ENCODE measurements at regions not wholly inside any gene's neighbourhood (a gene's known extent, or its start where the extent isn't known, plus 50 kb on each side); places are given as distances from the start of the nearest gene placed in this dataset.
"Not testable (repeated sequence)": the region's sequence is repeated elsewhere in the genome, so short reads cannot be mapped to it uniquely, and the experiment has no call there.

DNA sequence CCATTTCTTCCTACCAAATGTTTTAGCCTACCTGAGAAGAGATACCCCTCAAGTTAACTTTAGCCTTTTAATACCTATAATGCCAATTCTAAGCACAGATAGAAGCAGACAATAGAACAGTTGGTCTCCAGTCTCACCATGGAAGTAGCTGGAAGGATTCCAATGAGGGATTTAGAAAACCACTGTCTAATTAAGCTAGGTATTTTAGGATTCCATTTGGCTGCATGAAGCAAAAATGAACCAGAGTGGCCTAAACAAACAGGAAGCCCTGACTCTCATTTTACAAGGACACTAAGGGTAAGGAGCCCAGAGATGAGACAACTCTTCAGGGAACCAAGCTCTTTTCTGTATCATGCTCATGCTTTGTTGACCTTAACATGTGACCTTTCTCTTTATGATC is 199.2 kb downstream of the ALDH8A1 start:
- H3K27me3 ChIP-seq (ENCODE audit: insufficient read depth, low read depth, severe bottlenecking) = no peaks in the 10 kb centered on the region
- H3K36me3 ChIP-seq = no peaks in the 10 kb centered on the region
- no peak overlapping the region for H3K4me3 ChIP-seq (ENCODE audit: low read depth, low read length)
- no peak for DNase-seq
- H3K27ac ChIP-seq = no peak overlapping the region
- H3K9me3 ChIP-seq (ENCODE audit: severe bottlenecking) = no peaks in the 10 kb centered on the region
- TF ChIP-seq, protein P1, sequence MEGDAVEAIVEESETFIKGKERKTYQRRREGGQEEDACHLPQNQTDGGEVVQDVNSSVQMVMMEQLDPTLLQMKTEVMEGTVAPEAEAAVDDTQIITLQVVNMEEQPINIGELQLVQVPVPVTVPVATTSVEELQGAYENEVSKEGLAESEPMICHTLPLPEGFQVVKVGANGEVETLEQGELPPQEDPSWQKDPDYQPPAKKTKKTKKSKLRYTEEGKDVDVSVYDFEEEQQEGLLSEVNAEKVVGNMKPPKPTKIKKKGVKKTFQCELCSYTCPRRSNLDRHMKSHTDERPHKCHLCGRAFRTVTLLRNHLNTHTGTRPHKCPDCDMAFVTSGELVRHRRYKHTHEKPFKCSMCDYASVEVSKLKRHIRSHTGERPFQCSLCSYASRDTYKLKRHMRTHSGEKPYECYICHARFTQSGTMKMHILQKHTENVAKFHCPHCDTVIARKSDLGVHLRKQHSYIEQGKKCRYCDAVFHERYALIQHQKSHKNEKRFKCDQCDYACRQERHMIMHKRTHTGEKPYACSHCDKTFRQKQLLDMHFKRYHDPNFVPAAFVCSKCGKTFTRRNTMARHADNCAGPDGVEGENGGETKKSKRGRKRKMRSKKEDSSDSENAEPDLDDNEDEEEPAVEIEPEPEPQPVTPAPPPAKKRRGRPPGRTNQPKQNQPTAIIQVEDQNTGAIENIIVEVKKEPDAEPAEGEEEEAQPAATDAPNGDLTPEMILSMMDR (IDR thresholded peaks at IDR 0.05; ENCODE audit: low read depth, low read length) = no peak

DNA sequence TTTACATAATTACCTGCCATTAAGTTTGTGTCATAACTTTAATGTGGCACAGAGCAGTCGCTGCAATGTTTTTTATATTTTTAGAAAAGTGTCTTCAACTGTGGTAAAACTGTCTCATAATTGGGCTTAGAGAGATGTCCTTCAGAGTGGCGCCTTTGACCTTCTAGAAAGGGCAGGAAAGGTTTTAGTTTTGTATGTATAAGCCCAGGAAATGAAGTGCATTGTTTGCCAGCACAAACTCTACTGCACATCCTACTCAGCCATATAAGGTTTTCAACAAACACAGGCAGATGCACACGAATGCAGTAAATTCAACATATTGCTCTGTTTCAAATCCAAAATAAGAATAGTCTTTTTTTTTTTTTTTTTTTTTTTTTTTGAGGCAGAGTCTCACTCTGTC is 201.4 kb downstream of the ALDH8A1 start:
- DNase-seq = no peak
- Histone ChIP-seq H3K27me3 (ENCODE audit: insufficient read depth, low read depth, severe bottlenecking) (no peaks in the 10 kb centered on the region), H3K9me3 (ENCODE audit: severe bottlenecking) (no peaks in the 10 kb centered on the region), H3K36me3 (no peaks in the 10 kb centered on the region), H3K4me3 (ENCODE audit: low read depth, low read length) (no peak overlapping the region), H3K27ac (no peak overlapping the region)
- TF ChIP-seq, protein P1 (IDR thresholded peaks at IDR 0.05; ENCODE audit: low read depth, low read length) = no peak

DNA sequence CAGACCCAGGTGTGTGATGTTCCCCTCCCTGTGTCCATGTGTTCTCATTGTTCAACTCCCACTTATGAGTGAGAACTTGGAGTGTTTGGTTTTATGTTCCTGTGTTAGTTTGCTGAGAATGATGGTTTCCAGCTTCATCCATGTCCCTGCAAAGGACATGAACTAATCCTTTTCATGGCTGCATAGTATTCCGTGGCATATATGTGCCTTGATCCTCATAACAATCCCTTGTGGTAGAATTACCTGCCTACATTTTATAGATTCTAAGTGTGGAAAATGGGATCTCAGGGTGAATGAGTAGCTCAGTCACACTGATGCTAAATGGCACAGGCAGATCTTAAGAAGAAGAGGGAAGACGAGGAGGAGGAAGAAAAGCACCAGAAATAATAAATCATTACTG is 202.7 kb downstream of the ALDH8A1 start:
- not testable (repeated sequence) for H3K27me3 ChIP-seq (ENCODE audit: insufficient read depth, low read depth, severe bottlenecking); DNase-seq; H3K9me3 ChIP-seq (ENCODE audit: severe bottlenecking); H3K27ac ChIP-seq; H3K36me3 ChIP-seq; H3K4me3 ChIP-seq (ENCODE audit: low read depth, low read length)

DNA sequence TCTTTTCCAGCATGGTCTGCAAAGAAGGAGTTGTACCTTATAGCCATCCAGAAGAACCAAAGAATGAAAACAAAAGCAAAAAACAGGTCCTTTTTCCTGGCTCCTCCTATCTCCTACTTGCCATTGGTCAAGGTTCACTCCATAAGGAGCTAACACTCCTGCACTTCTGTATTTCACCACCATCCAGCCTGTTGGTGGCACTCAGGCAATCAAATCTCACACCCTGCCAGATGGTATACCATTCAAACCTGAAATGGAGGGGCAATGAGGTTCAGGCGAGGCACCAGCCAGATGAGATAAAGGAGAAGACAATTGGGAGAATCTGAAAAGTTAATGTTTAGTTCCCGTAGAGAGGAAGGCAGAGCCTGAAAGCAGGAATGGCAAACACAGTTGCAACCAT is 203.8 kb downstream of the ALDH8A1 start:
- no peak for DNase-seq
- H3K4me3 ChIP-seq (ENCODE audit: low read depth, low read length) = no peak overlapping the region
- no peak overlapping the region for H3K27ac ChIP-seq
- no peaks in the 10 kb centered on the region for H3K27me3 ChIP-seq (ENCODE audit: insufficient read depth, low read depth, severe bottlenecking)
- TF ChIP-seq, protein P1 (IDR thresholded peaks at IDR 0.05; ENCODE audit: low read depth, low read length) = no peak
- H3K9me3 ChIP-seq (ENCODE audit: severe bottlenecking) = no peaks in the 10 kb centered on the region
- H3K36me3 ChIP-seq = no peaks in the 10 kb centered on the region

DNA sequence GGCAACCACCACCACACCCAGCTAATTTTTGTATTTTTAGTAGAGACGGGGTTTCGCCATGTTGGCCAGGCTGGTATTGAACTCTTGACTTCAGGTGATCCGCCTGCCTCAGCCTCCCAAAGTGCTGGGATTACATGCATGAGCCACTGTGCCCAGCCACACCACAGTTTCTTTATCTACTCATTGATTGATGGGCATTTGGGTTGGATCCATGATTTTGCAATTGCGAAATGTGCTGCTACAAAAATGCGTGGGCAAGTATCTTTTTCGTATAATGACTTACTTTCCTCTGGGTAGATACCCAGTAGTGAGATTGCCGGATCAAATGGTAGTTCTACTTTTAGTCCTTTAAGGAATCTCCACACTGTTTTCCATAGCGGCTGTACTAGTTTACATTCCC is 204.7 kb downstream of the ALDH8A1 start:
- H3K27ac ChIP-seq; H3K4me3 ChIP-seq (ENCODE audit: low read depth, low read length); H3K36me3 ChIP-seq; H3K9me3 ChIP-seq (ENCODE audit: severe bottlenecking); H3K27me3 ChIP-seq (ENCODE audit: insufficient read depth, low read depth, severe bottlenecking); DNase-seq: not testable (repeated sequence)

DNA sequence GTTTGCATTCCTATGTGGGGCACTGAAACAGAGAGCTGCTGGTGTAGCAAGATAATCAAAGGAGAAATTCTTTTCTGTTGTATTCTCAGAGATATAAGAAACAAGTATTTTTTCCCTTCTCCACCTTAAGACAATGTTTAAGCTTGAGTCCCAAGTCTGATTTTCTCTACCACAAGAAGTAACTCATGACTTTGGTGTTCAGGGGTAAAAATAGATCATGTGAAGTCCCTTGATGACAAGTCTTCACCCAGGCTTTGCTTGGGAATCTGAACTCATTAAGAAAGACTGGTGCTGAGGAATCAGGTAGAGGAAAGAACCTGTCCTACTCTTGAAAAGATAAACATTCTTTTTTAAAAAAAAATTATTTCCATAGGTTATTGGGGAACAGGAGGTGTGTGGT is 205.6 kb downstream of the ALDH8A1 start:
- DNase-seq = no peak
- no peak overlapping the region for H3K4me3 ChIP-seq (ENCODE audit: low read depth, low read length)
- no peaks in the 10 kb centered on the region for H3K9me3 ChIP-seq (ENCODE audit: severe bottlenecking)
- TF ChIP-seq, protein P1 (IDR thresholded peaks at IDR 0.05; ENCODE audit: low read depth, low read length) = no peak
- no peaks in the 10 kb centered on the region for H3K27me3 ChIP-seq (ENCODE audit: insufficient read depth, low read depth, severe bottlenecking)
- H3K27ac ChIP-seq = no peak overlapping the region
- H3K36me3 ChIP-seq = no peaks in the 10 kb centered on the region

DNA sequence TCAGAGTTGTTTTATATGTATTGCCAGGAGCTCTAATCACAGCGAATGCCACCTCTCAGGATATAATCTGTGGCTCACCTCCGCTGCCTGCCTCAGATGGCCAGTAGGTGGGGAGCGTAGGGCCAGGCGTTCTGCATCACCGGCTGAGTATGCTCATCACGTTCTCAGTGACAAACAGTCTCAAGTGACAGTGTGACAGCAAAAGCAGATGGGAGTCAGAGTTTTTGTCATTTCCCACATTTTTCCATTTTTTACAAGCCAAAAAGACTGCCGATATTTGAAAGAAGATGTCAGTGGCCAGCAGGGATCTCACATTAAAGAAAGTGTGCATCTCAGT is 208.7 kb downstream of the ALDH8A1 start:
- TF ChIP-seq, protein P1 (IDR thresholded peaks at IDR 0.05; ENCODE audit: low read depth, low read length) = peak; percentile 62
- H3K27me3 ChIP-seq (ENCODE audit: insufficient read depth, low read depth, severe bottlenecking) = no peaks in the 10 kb centered on the region
- H3K4me3 ChIP-seq (ENCODE audit: low read depth, low read length) = no peak overlapping the region
- peak; percentile 37 for DNase-seq
- no peak overlapping the region for H3K27ac ChIP-seq
- H3K9me3 ChIP-seq (ENCODE audit: severe bottlenecking) = no peaks in the 10 kb centered on the region
- no peaks in the 10 kb centered on the region for H3K36me3 ChIP-seq

All from WERI-Rb-1 (cell line).